HCEC 1CT (cell line): ENCODE measurements at regions not wholly inside any gene's neighbourhood (a gene's known extent, or its start where the extent isn't known, plus 50 kb on each side); places are given as distances from the start of the nearest gene placed in this dataset.

Experiments used
- DNase-seq: peaks from one replicate; pipeline ENCODE4 v3.0.0-alpha.2; 2017

DNA sequence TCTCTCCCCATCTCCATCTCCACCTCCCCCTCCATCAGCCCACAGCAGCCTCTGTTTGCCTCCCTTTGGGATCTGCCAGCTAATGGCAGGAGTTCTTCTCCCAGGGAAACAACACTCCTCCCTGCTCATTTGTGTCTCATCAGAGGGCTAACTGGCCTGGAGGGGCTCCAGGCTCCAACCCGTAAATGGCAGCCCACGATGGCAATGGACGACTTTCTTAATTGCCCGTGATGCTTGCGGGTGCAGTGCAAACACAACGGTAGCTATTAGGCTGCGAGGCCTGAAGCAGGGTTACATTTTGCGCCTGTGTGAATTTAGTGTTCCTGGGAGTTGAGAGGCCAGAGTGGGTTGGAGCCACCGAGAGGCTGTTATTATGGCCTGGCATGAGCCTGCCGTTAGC, 285.1 kb downstream of the TNS1 start:
- no peak for DNase-seq

- DNase-seq, result no peak
Measured at GRCh38 chr2:217715484-217715883, 287.3 kb downstream of the TNS1 start.

DNA sequence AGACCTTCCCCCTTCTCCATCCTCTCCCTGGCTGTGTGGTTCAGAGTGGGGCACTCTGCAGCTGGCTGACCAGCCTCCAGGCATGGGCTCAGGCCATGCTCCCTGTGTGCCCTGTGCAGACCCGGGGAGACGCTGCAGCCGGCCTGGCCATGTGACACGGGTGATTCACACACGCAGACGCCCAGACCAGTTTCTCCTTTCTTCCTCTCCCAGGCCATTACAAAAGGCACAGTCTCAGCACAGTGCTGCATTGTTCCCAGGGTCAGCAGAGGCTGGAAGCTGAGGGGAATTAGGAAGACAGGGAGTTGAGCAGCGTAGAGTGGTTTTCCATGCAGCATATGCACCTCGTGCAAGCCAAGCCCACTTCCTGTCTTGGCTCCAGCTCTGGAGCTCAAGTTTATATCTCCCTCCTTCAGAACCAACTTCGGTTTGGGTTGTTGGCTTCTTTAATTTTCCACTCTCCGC, 288.5 kb downstream of the TNS1 start:
- DNase-seq, result no peak

DNA sequence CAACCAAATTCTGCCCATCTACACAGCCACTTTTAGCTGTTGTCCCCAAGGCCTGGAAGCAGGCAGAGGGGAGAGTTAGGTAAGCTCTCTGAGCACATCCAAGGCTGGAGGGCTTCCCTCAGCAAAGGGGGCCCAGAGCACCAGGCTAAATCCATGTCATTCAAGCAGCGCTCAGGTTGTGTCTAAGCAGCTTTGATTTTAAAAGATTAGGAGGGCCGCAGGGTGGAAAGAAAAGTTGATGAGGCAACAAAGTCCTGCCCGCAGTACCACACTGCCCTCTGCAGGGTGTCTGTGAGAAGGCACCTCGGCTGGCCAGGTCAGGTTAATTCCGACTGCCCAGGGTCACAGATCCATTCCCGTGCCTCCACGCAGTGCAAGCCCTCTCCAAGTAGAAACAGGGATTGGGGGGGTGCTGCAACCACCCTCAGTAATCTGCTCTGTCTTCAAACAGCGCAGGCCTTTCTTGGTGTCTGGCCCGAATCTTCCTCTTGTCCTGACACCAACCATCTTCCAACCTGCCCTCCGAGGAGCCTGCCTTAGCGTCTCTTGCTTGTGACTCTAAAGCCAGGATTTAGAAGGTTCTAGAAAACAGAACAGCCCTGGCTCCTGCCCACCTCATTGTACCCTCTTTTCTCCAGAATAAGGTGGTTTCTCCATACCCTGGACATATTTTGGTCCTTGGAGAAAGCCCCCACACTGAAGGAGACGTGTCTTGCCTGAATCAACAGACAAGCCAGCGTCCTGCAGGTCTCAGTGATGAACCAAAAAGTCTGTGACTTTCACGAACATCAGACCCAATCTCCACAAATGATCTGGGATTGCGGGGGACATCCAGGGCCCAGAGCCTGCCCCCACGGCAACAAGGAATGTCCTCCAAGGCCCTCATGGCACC, 289.2 kb downstream of the TNS1 start:
- DNase-seq, result peak; percentile 47

GRCh38 chr2:217712431-217712830, 290.4 kb downstream of the TNS1 start:
- no peak for DNase-seq

- DNase-seq, result no peak
Measured at GRCh38 chr2:217711188-217711587, 291.6 kb downstream of the TNS1 start.

DNA sequence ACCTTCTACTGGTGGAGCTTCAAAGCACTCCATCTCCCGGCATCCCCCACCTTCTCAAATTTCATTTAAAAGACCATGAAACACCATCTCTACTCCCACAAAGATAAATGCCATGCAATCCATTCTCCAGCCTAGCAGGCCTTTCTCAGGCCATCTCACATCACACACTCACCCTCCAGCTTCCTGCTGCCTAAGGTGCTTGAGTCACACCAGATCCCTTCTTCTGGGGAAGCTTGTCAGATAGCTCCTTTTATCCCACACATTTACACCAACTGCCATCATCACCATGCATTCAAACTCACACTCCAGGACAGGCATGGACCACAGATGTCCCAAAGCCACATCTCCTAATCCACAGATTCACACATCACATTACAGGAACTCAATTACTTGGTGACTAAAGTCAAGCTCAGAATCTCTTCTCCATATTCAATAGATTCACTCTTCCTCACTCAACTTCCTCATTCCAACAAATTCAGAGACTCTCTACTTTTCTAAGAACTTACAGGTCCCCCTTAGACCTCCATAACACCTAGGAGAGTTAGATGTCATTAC, 292.5 kb downstream of the TNS1 start:
- DNase-seq, result no peak

- DNase-seq, result no peak
Measured at GRCh38 chr2:217709478-217710210, 293.2 kb downstream of the TNS1 start.

- no peak for DNase-seq
Measured at GRCh38 chr2:217707131-217707611, 295.6 kb downstream of the TNS1 start.

DNA sequence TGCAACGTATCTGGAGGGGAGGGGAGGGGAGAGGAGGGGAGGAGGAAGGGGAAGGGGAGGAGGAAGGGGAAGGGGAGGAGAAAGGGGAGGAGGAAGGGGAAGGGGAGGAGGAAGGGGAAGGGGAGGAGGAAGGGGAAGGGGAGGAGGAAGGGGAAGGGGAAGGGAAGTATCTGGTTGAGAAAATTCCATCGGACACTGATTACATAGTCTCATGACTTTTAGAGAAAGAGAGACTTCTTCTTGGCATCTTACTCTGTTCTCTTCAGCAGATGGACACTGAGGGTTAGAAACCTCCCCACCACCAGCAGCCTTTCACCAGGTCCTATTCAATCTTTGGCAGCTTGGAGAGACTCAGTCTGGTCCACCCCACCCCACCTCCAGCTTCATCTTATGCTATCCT, 296.3 kb downstream of the TNS1 start:
- no peak for DNase-seq

DNA sequence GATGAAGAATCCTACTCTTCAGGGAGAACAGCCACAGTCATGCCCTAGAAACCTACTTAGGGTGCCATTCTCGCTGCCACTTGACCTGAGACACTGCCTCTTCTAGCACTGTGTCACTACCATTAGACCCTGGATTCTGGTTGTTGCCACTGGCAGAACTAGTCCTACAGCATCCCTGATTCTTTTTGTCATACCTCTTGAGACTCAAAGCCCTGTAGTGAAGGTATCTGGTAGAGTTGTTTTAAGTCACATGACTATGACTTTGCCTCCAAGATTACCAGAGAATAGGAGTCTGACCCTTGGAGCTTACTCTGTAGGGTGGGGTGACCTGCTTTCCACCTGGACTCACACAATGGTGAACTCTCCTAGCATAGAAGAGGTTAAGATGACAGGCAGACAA, 296.7 kb downstream of the TNS1 start:
- no peak for DNase-seq

DNA sequence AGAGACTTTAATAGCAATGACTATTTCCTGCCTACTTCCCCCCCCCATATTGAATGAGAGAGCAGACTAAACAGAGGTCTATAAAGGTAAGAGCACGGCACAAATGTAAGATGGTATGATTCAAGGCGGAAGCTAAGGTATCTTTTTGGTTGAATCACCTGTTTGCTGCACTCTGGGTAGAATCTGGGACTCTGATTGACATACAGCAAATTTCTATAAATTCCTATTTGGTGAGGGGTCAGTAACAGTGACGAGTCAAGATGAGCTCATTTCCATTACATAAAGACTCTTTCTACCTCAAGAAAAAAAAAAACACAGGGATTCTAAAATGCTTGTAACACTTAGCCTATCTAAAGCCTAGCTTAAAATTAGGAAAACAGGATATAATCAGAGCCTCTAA, 297.3 kb downstream of the TNS1 start:
- no peak for DNase-seq

- no peak for DNase-seq
Measured at GRCh38 chr2:217703999-217704398, 298.8 kb downstream of the TNS1 start.

GRCh38 chr2:217703102-217703501, 299.7 kb downstream of the TNS1 start:
- DNase-seq, result no peak

DNA sequence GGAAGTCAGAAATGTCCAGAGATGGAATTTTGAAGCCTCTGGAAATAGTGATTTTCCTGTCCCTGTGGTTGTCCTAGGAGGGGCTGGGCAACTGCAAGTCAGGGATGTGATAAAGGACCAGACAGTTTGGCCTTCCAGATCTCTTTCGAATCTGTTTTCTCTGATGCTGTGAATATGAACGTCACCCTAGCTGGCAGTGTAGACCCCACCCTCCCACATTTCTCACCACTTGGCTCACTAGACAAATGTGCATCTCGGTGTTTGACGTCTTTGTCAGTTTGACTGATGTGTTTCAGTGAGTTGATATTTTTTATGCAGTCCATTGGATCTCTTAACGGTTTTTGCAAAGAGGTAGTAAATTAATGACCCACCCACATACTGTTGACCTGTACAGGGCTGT, 301.2 kb downstream of the TNS1 start:
- no peak for DNase-seq

- no peak for DNase-seq
Measured at GRCh38 chr2:217698691-217699090, 304.1 kb downstream of the TNS1 start.

DNA sequence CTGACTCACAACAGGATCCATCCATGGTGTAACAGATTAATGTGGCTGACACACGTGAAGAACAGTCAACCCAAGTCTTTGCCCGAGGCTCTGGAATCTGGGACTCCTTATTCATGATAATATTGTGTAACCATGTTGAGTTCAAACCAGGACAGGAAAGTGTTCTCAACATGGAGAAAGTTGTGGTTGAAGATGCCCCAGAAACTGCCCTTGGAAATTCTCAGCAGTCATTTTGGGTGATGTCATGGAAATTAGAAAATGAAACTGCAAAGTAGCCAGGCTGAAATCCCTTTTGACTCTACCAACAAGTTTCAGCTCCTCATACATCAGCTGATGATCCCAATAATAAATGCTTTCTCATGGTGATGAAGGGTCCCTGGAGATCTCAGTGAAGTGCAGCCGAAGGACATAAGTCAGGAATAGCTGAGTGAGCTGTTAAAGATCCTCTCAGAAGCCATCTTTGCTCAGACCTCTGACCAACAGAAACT, 307.7 kb downstream of the TNS1 start:
- peak; percentile 85 for DNase-seq

DNA sequence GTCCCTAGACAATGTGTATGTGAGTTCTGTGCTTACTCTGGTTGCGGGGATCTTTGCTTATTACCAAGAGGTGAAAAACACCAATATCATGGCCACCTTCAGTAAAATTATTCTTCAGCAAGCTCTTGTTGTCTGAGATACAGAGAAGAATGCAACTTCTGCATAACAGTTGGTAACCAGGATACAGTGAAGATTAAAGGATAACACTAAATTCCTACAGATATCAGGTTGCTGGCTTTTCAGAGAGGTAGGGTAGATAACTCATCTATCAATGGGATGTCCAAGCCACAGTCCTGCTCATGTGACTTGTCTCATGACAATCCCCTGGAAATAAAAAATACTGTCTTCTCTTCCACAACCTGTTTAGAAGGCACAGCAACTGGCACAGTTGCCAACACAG, 308.5 kb downstream of the TNS1 start:
- DNase-seq, result no peak

GRCh38 chr2:217693363-217693762, 309.4 kb downstream of the TNS1 start:
- DNase-seq, result no peak

- DNase-seq, result no peak
Measured at GRCh38 chr2:217691920-217692666, 310.7 kb downstream of the TNS1 start.

- DNase-seq, result no peak
Measured at GRCh38 chr2:217691516-217691915, 311.3 kb downstream of the TNS1 start.

GRCh38 chr2:217689053-217689452, 313.7 kb downstream of the TNS1 start:
- no peak for DNase-seq

DNA sequence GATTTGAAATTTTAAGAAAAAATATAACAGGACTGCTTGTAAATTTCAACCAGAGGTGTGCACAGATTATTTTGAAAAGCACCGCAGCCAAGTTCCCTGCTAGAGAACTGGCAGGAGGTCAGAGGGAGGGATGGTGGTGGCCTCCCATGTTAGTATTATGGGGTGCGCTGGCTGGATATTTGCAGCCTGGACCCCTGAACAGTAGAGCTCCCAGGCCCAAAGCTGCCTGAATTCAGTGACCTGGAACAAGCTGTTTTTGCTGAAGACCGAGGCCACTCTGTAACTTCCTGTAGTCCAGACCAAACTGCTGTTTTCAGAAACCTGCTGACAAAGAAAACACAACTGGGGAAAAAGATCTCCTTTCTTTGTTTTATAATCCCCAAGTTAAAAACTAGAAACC, 314.3 kb downstream of the TNS1 start:
- no peak for DNase-seq
